Stimulated activated effector memory CD8-positive, alpha-beta T cell treated with anti-CD3 and anti-CD28 coated beads, Interleukin-12 subunit alpha, Interleukin-12 subunit beta, amount 100 ng/mL, for 72 hours (primary cell): ENCODE measurements at regions not wholly inside any gene's neighbourhood (a gene's known extent, or its start where the extent isn't known, plus 50 kb on each side); places are given as distances from the start of the nearest gene placed in this dataset.
"Not testable (repeated sequence)": the region's sequence is repeated elsewhere in the genome, so short reads cannot be mapped to it uniquely, and the experiment has no call there.

Experiments
- ATAC-seq: fragments of 150-1000 bp; cut with Tn5 transposase; 2 replicates; pipeline ENCODE4 v1.10.0; 2021
- DNase-seq, 2 donors: peaks; one replicate each; pipeline ENCODE4 v3.0.0; 2021 to 2022; ENCODE audit warnings: low spot score in 2 of 2
- H3K27ac Mint-ChIP-seq: one replicate; pipeline ENCODE4 v1.8.0; 2022; ENCODE audit warnings: mild to moderate bottlenecking, mixed read lengths
- H3K36me3 Mint-ChIP-seq: one replicate; pipeline ENCODE4 v1.8.0; 2022; ENCODE audit warnings: mild to moderate bottlenecking, mixed read lengths
- H3K4me1 Mint-ChIP-seq: one replicate; pipeline ENCODE4 v1.8.0; 2022; ENCODE audit warnings: mixed read lengths
- H3K4me3 Mint-ChIP-seq: one replicate; pipeline ENCODE4 v1.8.0; 2022; ENCODE audit warnings: mild to moderate bottlenecking, mixed read lengths
- H3K9me3 Mint-ChIP-seq: one replicate; pipeline ENCODE4 v1.8.0; 2022; ENCODE audit warnings: mixed read lengths

DNA sequence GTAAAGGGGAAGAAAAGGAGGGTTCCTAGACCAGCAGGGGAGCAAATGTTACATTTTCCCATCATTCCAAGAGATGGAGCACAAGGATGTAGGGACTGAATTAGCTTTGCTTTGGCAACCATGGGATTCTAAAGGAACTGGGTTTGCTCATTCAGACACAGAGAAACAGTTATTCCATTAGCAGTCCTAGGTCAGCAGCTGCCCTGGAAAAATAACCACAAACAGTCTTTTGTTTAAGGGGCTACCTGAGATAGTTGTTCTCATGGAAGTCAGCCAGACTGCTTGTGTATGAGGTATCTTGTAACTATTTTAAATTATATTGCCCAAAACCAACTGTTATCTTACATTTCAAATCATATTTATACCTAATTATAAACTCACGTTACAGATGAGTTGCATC lies 58.4 kb upstream of the VCAM1 start:
- ATAC-seq (no peak), DNase-seq (no peak)
- H3K36me3 Mint-ChIP-seq, result no peaks in the 10 kb centered on the region
- H3K9me3 Mint-ChIP-seq, result peaks cover 4% of the 10 kb centered on the region
- H3K27ac Mint-ChIP-seq, result no peak overlapping the region
- H3K4me3 Mint-ChIP-seq, result no peak overlapping the region
- no peaks in the 10 kb centered on the region for H3K4me1 Mint-ChIP-seq

DNA sequence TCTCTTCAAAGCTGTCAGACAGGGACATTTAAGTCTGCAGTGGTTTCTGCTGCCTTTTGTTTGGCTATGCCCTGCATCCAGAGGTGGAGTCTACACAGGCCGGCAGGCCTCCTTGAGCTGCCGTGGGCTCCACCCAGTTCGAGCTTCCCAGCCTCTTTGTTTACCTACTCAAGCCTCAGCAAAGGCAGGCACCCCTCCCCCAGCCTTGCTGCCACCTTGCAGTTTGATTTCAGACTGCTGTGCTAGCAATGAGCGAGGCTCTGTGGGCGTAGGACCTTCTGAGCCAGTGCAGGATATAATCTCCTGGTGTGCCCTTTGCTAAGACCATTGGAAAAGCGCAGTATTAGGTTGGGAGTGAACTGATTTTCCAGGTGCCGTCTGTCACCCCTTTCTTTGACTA lies 51.0 kb upstream of the VCAM1 start:
- not testable (repeated sequence) for H3K27ac Mint-ChIP-seq, ATAC-seq, H3K9me3 Mint-ChIP-seq, H3K36me3 Mint-ChIP-seq, DNase-seq, H3K4me1 Mint-ChIP-seq, H3K4me3 Mint-ChIP-seq
